Keratinocyte (primary cell): ENCODE measurements at regions not wholly inside any gene's neighbourhood (a gene's known extent, or its start where the extent isn't known, plus 50 kb on each side); places are given as distances from the start of the nearest gene placed in this dataset.

ENCODE experiments used
- DNase-seq: peaks from one replicate; pipeline ENCODE4 v3.0.0-alpha.2; 2011; ENCODE audit warnings: low read depth, missing footprints, low spot score
- FAIRE-seq: peaks from 2 replicates; lab custom pipeline; 2011; peaks lifted over from hg19 to GRCh38; lab: Jason Lieb, UNC
- H2AFZ ChIP-seq: 2 replicates; pipeline ENCODE4 v1.6.0; 2012; ENCODE audit warnings: low read length, control low read depth, inconsistent platforms; ENCODE audit not compliant: control insufficient read depth
- H3K27ac ChIP-seq: 2 replicates; pipeline ENCODE4 v1.5.1; 2011; ENCODE audit warnings: low read length; ENCODE audit not compliant: control insufficient read depth, insufficient read depth
- H3K27me3 ChIP-seq: 3 replicates; pipeline ENCODE4 v1.6.0; 2011; ENCODE audit warnings: low read length; ENCODE audit not compliant: control insufficient read depth, insufficient read depth; ENCODE audit errors: extremely low read depth
- H3K36me3 ChIP-seq, 2 experiments: 2 replicates in 1 of 2; 3 replicates in 1 of 2; pipeline ENCODE4 v1.5.1; 2011; ENCODE audit warnings: low read length in 2 of 2, mild to moderate bottlenecking in 1 of 2; ENCODE audit not compliant: control insufficient read depth in 2 of 2, insufficient read depth in 2 of 2; ENCODE audit errors: extremely low read depth in 1 of 2
- H3K4me1 ChIP-seq: 3 replicates; pipeline ENCODE4 v1.5.1; 2011; ENCODE audit warnings: low read length; ENCODE audit not compliant: control insufficient read depth, insufficient read depth; ENCODE audit errors: extremely low read depth
- H3K4me2 ChIP-seq: 3 replicates; pipeline ENCODE4 v1.6.0; 2011; ENCODE audit warnings: low read depth, low read length; ENCODE audit not compliant: control insufficient read depth, insufficient read depth; ENCODE audit errors: extremely low read depth
- H3K4me3 ChIP-seq, 3 experiments: fragments of 200-600 bp in 1 of 3; sonication (generic) in 1 of 3; 2 replicates in 2 of 3; 3 replicates in 1 of 3; pipeline ENCODE4 v1.5.1; 2011 to 2016; ENCODE audit warnings: low read length in 3 of 3, mild to moderate bottlenecking in 3 of 3, control low read depth in 2 of 3, inconsistent platforms in 1 of 3, low read depth in 1 of 3, mixed read lengths in 1 of 3, mixed run types in 1 of 3, moderate library complexity in 1 of 3; ENCODE audit not compliant: control insufficient read depth in 2 of 3, insufficient read depth in 2 of 3; ENCODE audit errors: extremely low read depth in 1 of 3
- H3K79me2 ChIP-seq: 2 replicates; pipeline ENCODE4 v1.6.0; 2012; ENCODE audit warnings: low read length; ENCODE audit not compliant: control insufficient read depth, insufficient read depth
- H3K9ac ChIP-seq: 3 replicates; pipeline ENCODE4 v1.6.0; 2011; ENCODE audit warnings: low read length; ENCODE audit not compliant: control insufficient read depth, insufficient read depth; ENCODE audit errors: extremely low read depth
- H3K9me1 ChIP-seq: 3 replicates; pipeline ENCODE4 v1.6.0; 2011; ENCODE audit warnings: low read length; ENCODE audit not compliant: control insufficient read depth, insufficient read depth; ENCODE audit errors: extremely low read depth
- H3K9me3 ChIP-seq: 2 replicates; pipeline ENCODE4 v1.5.1; 2012; ENCODE audit warnings: low read depth, low read length; ENCODE audit not compliant: control insufficient read depth
- H4K20me1 ChIP-seq: 3 replicates; pipeline ENCODE4 v1.6.0; 2011; ENCODE audit warnings: low read length; ENCODE audit not compliant: control insufficient read depth, insufficient read depth; ENCODE audit errors: extremely low read depth
- CTCF ChIP-seq, 3 experiments: IDR thresholded peaks in 1 of 3; conservative IDR thresholded peaks in 1 of 3; optimal IDR thresholded peaks in 1 of 3; 2 replicates in 2 of 3; 3 replicates in 1 of 3; pipeline versions ENCODE3 to v1.5.1; 2011; ENCODE audit warnings: low read length in 3 of 3, mild to moderate bottlenecking in 3 of 3, moderate library complexity in 2 of 3, control low read depth in 1 of 3, inconsistent platforms in 1 of 3; ENCODE audit not compliant: insufficient read depth in 2 of 3; ENCODE audit errors: extremely low read depth in 1 of 3
- EZH2 ChIP-seq: IDR thresholded peaks from one replicate; pipeline ENCODE4 v1.6.1; 2012; ENCODE audit warnings: inconsistent platforms, mild to moderate bottlenecking, low read length, moderate library complexity
- dilution Hi-C: fragments of 300-500 bp; cut with MboI; formaldehyde crosslinking; loops from one replicate; pipeline ENCODE4 v1.7.0; 2020; ENCODE audit warnings: low sequenced_read_pairs; ENCODE audit not compliant: extremely low pct_ligation_motif_present

- no peak for TF ChIP-seq EZH2
- no peak for TF ChIP-seq CTCF (optimal IDR thresholded peaks at IDR 0.05 in 1 of 3, IDR thresholded peaks at IDR 0.05 in 1 of 3, conservative IDR thresholded peaks at IDR 0.05 in 1 of 3; ENCODE audit: extremely low read depth in 1 of 3, insufficient read depth in 2 of 3, low read length in 3 of 3)
- no peak overlapping the region for H3K4me2 ChIP-seq
- no peaks in the 10 kb centered on the region for H3K9me1 ChIP-seq
- H4K20me1 ChIP-seq, result no peaks in the 10 kb centered on the region
- H3K4me3 ChIP-seq, result no peak overlapping the region
- no peak overlapping the region for H2AFZ ChIP-seq
- H3K36me3 ChIP-seq, result no peaks in the 10 kb centered on the region
- DNase-seq (no peak), FAIRE-seq (no peak)
- peaks cover 35% of the 10 kb centered on the region for H3K27me3 ChIP-seq
- no peaks in the 10 kb centered on the region for H3K79me2 ChIP-seq
- dilution Hi-C loops, result no loop called here
- H3K4me1 ChIP-seq, result no peaks in the 10 kb centered on the region
- H3K9ac ChIP-seq, result no peak overlapping the region
- H3K27ac ChIP-seq, result no peak overlapping the region
- no peaks in the 10 kb centered on the region for H3K9me3 ChIP-seq
Observed at GRCh38 chr16:86828202-86828601, 249.9 kb downstream of the FOXL1 start.

- Histone ChIP-seq H3K4me1 (no peaks in the 10 kb centered on the region), H3K79me2 (no peaks in the 10 kb centered on the region), H3K9ac (no peak overlapping the region), H3K27ac (no peak overlapping the region), H3K4me3 (no peak overlapping the region), H3K9me1 (no peaks in the 10 kb centered on the region), H3K4me2 (no peak overlapping the region), H3K27me3 (peaks cover 35% of the 10 kb centered on the region), H4K20me1 (no peaks in the 10 kb centered on the region), H2AFZ (no peak overlapping the region), H3K36me3 (no peaks in the 10 kb centered on the region), H3K9me3 (no peaks in the 10 kb centered on the region)
- FAIRE-seq (no peak), DNase-seq (no peak)
- TF ChIP-seq EZH2 (no peak), CTCF (optimal IDR thresholded peaks at IDR 0.05 in 1 of 3, IDR thresholded peaks at IDR 0.05 in 1 of 3, conservative IDR thresholded peaks at IDR 0.05 in 1 of 3; ENCODE audit: extremely low read depth in 1 of 3, insufficient read depth in 2 of 3, low read length in 3 of 3) (no peak)
- dilution Hi-C loops, result no loop called here
Observed at GRCh38 chr16:86828653-86829052, 250.3 kb downstream of the FOXL1 start.
